Activated CD4-positive, alpha-beta T cell treated with anti-CD3 and anti-CD28 coated beads, Interleukin-2, Interleukin-4, amounts not matched to agents 100 ng/mL and 50 ng/mL, durations not matched to agents 16 hours and 8 hours (primary cell): ENCODE measurements at regions not wholly inside any gene's neighbourhood (a gene's known extent, or its start where the extent isn't known, plus 50 kb on each side); places are given as distances from the start of the nearest gene placed in this dataset.
"Not testable (repeated sequence)": the region's sequence is repeated elsewhere in the genome, so short reads cannot be mapped to it uniquely, and the experiment has no call there.

ENCODE experiments used
- DNase-seq: peaks from one replicate; pipeline ENCODE4 v3.0.0-alpha.2; 2020; ENCODE audit warnings: low spot score

DNA sequence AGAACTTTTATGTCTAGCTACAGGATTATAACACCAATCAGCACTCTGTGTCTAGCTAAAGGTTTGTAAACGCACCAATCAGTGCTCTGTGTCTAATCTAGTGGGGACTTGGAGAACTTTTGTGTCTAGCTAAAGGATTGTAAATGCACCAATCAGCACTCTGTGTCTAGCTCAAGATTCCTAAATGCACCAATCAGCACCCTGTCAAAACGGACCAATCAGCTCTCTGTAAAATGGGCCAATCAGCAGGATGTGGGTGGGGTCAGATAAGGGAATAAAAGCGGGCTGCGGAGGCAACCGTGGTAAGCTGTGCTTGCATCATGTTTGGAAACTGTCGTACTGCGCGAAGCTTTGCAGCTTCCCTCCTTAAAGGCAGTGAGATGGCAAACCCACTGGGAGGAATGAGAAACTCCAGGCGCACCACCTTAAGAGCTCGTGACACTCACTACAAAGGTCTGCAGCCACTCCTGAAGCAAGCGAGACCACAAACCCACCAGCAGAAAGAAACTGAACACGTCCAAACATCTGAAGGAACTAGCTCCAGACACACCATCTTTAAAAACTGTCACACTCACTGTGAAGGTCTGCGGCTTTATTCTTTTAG lies 112.1 kb upstream of the DUSP22 start:
- DNase-seq = not testable (repeated sequence)

DNA sequence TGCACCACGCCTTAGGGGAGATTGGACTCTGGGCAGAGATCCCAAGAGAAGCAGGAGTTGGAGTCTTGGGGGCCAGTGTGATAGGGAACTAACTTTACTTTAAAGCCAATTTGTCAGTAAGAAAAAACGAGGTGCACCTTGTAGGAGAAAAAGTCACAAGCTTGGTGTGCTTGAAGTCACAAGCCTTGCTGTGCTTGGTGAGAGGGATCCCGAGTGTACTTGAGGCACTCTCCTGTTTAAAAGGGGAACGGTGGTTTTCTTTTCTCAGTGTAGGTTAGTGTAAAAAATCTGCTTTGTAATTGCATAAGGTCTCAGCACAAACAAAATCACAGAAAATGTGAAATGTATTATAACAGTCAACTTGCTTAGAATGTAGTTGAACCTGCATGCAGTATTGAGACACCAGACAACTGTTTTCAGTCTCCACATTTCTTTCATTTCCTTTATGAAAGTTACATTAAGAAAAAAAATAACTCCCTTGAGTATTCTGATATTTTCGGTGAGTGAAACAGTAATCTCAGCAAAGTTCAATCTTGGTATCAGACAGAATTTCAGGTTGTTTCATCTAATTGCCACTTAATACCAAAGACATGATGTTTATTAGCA lies 111.1 kb upstream of the DUSP22 start:
- peak; percentile 28 for DNase-seq

DNA sequence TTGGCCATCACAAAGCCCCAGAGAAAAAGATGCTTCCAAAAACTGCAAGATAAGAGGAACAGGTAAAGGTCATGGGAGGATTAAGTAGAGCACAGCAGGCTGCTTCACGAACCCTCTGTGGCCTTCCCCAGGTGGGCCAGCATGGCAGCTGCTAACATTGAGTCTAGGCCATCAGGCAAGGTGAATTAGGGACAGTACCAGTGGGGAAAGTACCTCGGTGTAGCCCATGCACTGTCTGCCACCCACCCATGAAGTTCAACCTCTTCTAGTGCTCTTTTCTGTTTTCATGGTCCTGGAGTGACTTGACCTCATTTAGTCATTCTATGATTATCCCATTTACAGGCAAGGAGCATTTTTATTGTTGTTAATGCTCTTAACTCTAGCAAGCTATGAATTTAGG lies 108.6 kb upstream of the DUSP22 start:
- DNase-seq = no peak

DNA sequence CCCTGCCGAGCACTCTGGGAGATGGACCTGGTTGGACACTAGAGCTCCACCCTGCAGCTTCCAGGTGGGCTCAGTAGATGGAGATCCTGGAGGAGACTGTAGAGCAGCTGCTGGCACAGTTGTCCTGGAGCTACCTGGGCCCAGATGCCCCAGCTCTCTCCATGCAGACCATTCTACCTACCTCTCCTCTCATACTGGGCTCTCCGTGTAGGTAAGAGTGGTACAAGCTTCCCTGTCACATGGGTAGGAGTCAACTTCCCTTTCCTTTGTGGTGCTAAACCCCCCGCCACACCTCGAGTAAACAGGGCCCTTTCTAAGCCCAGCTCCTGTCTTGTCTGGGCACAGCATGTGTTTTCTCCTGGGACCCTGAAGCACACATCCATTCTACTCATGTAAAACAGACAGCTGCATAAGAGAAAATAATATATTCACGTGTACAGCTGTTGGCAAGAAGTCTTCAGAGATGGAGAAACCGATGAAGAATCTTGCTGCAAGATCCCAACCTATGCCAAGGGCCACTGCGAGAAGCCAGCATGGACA lies 108.1 kb upstream of the DUSP22 start:
- DNase-seq = no peak

DNA sequence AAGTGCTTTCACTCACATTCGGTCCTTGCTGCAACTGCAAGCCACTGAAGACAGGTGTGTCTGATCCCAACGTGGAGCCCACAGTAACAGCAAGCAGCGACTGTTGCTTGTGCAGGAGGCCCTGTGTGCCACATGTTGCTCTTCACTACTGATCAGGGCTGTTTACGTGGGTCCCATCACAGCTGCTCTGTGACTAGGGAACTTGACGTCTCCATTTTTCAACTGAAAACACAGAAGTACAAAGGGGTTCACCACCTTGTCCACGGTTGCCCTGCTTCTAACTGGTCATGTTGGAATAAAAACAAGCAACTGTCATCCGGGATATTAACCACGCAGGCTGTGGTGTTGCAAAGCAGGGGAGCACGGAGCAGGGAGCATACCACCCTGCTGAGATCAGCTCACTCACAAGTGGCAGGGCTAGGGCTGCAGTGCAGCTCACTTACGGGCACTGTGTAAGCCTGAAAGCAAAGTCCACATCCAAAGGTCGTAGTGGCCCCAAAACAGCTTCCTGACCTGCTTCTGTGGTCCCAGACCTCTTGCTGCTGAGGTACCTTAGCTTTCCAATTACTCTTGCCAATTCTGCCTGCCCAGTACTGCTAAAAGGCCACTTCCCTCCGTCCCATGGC lies 105.8 kb upstream of the DUSP22 start:
- no peak for DNase-seq

DNA sequence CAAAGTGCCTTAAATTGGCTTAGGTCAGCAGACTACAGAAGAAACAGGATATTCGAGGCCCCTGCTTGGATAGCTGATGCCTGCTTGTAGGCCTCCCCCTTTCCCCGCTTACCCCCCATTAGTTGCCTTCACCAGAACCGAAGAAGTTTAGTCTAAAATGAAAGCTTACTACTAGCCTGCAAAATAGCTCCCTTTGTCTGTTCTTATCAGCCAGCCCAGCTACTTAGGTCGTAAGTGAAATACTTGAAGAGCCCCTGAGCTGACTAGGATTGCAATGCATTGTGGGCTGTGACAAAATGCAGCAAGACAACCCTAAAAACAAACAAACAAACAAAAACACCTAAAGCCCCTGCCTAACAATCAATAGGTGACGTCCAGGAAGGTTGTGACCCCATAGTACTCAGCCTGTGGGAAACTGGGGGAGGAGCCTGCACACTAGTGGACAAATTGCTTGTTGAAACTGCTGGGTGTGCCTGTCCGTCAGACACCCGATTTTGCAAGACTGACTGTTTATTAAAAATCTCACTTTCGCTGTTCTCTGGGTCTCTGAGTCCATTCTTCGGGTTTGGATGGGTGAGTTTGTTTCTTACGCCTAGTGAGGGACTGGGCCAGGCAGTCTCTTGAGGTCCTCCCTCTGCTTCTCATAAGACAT lies 105.0 kb upstream of the DUSP22 start:
- DNase-seq = no peak

DNA sequence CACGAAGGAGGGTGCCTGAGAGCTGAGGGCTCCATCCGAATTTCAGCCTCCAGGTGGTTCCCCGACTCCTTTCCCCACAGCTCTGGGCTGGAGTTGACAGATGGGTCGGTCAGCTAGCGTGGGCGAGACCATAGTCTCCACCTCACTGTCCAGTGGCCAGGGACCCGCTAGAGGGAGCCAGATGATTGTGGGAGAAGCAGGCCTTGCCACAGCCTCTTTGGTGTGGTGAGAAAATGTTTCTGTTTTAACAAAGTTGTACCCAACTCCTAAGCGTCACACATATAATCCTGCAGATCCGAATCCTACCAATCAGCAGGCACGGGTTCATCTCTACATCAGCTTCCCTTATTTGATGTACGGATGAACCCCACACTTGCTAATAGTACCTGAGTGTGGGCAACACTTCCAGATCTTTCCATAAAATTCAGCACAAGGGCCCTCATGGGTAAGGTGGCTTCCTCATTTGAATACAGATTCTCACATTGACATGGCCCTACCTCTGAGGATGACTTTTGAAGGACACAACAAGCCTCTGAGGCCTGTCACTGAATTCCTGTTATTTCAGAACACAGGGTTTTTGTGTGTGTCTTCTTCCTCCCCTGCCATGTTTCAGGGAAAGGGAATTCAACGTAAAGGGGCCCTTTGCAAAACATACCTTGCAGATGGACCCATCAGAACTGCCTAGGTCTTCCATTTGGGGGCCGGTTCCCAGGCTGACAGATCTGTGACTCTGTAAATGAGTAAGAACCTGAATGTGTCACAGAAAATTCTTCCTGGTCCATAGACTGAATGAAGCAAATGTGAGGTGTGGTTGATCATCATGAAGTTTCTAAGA lies 103.2 kb upstream of the DUSP22 start:
- peak; percentile 93 for DNase-seq

DNA sequence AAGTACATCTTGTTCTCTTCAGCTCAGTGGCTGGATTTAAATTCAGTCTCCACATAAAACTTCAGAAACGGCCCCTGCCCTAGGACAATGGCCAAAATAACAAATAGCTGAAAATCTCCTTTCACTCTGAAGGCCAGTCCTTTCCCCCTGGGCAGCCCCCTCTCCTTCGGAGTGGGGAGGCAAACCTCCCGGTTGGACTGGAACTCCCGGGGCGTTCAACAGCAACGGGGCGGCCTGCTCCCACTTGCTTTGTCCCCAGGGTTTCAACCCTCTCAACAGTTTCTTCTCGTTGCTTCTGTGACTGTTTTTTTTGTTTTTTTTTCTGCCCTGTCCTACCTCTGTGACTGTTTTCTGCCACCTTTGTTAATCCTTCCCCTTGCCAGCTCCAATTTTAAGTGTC lies 102.6 kb upstream of the DUSP22 start:
- no peak for DNase-seq

DNA sequence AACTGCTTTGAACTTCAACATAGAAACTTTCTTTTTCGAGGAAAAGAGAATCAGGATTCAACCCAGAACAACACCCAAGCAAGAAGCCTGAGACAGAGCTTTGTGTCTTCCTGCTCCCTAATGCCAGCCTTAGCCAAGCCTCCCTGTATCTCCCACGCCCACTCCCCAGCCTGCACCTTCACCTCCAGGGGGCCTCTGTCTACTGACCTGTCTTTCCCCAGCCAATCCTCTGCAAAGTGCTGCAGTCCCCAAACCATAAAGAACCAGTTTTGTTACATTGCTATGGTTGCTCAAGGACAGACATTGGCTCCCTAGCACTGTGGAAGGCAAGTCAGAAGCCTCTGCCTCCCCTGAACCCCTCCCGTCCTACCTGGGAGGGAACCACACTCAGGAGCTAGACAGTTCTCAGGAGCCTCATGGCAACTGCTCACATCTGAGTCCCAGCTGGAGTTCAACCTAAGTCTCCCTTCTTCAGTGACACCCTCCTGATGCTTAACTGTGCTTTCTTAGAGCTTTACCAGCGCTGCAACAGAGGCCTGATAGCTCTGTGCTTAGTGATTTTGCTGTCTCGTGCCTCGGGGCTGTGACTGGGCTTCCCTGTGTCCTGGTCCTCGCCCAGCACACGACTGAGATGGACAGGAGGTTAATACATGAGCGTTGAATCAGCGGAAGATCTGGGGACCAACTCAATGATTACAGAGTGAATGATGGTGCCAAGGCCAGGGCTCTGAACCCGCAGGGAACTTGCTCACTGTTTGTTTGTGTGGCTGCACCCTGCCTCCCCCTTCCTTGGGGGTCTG lies 101.5 kb upstream of the DUSP22 start:
- DNase-seq = peak; percentile 30

DNA sequence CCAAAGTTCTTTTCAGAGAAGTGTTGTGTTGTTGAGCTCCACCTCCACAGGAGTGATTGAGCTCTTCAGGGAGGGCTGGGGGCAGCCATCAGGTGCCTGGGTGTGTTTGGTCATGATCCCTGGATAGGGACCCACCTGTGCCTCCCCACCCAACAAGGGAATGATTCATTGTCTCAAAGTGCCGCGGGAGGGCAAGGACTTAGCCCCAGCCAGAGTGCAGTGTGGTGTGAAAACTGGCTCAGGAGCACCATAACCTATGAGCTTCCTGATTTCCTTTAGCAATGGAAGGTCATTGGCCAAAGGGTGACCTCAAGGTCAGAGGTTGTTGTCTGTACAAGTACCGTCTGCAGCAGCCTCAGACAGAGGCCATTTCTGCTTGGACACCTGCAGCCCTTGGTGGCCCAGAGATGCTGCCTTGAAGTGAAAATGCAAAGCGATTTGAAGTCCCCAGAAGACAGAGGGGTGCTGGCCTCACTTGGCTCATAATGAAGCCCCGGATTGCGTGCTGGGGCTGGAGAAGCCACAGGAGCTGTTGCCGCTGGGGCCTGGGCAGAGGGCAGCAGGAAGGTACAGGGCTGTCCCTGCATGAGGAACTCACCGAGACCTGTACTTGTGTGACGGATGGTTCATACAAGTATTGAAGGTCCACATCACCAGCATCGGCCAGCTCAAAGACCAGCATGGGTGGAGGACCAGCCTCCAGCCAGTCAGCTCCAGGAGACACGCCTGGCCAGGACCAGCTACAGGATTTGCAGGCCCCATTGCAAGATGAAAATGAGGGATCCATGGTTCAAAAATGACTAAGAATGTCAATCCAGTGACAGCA lies 100.6 kb upstream of the DUSP22 start:
- DNase-seq = no peak

DNA sequence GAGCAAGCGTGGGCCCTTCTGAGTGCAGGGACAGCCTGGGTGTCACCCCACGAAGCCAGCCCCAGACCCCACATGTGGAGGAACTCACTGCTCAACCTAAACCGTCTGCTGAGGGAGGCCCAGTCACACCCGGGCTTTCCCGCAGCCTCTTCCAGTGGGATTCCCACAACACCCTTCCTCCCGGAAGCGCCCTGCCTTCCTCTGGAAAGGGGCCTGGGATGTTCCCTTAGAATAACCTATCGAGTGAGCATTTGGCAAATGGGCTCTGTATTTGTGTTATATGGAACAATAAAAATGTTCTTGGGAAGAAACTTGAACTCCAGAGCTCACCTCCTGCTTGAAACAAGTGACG lies 100.0 kb upstream of the DUSP22 start:
- no peak for DNase-seq

DNA sequence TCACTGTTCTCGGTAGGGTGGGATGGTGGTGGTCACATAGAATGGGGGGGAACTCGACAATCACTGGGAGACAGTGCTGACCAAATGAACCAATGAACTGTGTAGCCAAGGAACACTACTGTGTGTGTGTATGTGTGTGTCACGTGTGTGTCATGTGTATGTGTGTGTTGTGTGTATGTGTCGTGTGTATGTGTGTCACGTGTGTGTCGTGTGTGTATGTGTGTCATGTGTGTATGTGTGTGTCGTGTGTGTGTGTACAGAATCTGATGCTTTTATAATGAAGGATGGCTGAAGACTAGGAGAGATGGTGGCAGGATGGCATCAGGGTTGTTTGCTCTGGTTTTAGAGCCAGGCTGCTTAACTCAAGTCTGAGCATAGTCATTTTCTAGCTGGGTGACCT lies 99.1 kb upstream of the DUSP22 start:
- DNase-seq = no peak

DNA sequence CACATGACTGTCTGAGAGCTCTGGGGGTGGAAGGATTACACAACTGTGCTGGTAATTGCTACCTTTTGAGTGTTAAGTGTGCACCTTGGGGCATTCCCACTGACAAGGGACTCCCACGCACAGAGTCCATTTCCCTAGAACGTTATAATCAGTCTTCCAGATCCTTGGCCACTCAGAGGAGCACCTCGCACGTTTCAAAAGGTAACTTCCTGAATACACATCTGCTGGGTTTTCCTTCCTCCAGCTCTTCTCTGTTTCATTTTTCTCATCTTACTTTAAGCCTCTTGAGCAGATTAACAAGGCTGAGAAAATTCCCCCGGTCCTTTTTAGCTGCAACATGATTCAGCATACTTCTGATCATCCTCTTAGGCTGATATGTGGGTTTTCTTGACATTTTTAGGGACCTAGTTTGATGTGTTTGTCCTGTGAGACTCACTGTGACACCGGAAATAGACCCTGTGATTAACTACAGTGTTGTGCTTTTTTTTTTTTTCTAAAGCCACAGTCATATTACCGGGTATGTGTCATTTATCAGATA lies 98.4 kb upstream of the DUSP22 start:
- peak; percentile 53 for DNase-seq

DNA sequence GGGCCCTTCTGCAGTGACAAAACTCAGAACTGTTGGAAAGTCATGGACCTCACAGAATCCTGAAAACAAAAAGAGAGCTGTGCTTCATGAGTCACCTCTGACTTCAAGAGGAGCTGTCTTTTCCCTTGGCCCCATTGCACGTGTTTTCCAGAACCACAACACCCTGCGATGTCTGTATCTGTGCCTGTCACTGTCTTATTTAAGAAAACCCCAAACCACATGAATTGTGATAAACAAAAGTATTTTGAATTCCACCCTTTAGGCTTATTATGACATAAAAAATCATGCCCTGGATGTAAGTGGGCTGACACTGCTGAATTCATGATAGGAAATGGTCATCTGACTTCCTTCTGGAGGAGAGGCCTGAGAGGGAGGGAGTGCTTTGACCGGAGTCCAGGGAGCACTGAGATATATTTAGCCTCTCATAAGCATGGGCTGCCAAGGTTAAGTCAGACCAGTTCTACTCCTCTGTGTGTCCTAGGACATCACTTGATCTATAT lies 96.4 kb upstream of the DUSP22 start:
- DNase-seq = peak; percentile 47

DNA sequence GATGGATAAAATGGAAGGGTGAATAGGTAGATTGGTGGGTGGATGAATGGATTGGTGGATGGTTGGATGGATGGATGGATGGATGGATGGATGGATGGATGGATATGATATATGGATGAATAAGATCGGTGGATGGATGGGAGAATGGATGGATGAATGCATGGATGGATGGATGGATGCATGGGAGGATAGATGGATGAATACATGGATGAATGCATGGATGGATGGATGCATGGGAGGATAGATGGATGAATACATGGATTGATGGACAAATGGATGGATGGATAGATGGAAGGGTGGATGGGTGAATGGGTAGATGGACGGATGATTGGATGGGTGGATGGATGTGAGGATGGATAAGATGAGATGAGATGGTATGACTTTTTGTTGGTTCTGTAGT lies 95.7 kb upstream of the DUSP22 start:
- no peak for DNase-seq

DNA sequence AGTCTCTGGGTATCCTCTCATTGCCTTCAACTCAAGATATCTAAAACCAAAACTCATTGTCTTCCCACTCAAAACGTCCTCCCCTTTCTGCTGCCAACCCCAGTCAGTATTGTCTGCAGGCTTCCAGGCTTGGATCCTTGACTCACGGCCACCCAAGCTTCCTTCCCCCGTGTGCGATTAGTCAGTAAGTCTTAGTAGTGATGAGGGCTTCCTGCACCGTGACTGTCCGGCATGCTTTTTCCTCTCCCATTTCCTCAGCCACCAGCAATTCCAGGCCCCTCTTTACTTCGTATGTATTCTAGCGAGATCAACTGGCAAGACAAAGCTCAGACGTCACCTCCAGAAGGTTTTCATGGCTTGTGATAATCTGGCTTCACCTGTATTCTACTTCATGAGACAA lies 88.6 kb upstream of the DUSP22 start:
- no peak for DNase-seq

DNA sequence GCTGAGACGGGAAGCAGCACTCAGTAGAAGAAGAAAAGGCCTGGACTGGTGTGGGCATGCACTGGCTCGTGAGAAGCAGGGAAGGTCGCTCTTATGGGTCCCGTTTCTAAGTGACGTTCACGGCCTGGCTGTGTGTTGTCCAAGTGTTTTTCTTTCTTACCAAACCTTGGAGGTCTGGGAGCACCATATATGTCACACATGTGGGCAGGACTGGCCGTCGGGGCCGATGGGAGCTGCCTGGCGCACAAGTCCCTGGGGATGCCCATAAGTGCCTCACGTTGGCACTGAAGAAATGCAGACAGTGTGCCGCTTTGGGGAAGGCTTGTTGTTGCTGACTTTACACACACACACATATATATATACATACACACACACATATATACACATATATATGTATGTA lies 86.0 kb upstream of the DUSP22 start:
- no peak for DNase-seq

DNA sequence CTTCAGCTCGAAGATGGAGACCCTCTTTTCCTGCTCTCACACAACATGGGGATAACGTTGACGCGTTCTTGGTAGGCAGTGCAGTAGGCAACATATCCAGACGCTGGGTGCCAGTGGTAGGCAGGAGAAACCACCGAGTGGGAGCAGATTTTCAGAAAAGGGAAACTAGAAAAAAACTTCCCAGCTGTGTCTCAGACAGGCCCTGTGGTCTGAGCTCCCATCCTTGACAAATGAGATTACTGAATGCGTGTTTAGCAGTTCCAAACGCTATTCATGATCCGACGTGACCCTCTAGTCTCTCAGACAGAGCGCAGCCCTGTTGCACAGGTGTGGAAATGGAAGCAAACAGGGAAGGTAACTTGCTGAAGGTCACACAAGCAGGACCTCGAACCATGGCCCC lies 83.9 kb upstream of the DUSP22 start:
- no peak for DNase-seq

DNA sequence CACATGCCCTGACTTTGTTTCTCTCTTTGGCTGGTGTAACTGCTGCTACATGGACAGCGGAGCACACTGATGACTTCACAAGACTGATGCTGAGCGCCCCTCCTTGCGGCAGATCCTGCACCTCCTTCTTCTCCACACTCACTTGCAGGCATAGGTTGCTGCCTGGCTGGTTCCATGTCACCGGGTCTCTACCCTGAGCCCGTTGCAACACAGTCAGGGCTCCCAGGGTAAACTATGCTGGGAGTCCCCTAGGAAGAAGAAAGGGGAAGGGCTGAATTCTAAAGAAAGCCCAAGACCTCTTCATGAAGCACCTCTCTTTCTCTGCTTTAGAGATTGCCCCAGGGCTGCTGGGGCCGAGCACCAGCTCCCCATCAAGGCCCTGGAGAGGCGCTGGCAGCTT lies 83.3 kb upstream of the DUSP22 start:
- DNase-seq = no peak
